ENCODE measurements at regions not wholly inside any gene's neighbourhood (a gene's known extent, or its start where the extent isn't known, plus 50 kb on each side); places are given as distances from the start of the nearest gene placed in this dataset.

DNA sequence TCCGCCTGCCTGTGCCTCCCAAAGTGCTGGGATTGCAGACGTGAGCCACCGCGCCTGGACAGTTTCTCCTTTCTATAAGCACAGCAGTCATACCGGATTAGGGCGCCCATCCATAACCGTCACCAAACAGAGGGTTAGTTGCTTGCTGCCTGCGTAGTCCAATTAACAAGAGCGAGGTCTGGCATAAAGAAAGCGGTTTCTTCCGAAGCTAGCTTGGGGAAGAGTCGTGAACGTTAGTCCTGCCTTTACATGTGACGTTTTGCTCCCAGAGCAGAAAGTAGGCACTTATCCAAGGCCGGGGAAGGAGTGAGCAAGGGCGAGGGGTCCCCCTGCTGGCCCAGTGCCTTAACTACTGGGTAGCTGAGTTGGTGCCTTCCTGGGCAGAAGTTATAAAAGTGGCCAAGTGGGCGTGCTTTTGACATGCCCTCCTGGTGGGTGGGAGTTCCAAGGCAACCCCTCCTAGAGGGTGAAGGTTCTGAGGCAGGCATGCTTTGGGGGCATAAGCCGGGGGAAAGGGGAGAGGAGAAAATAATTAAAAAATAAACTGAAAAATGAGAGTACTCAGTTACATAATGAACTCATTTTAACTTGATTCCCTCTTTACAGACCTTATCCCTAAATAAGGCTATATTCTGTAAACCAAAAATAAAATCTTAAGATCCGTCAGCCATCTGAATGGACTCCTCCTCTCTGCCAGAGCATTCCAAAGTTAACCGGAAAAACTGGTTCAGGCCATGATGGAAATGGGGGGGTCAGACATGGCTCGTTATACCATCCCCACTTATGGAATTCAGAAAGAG, 88.0 kb downstream of the FAM217A start:
- TF ChIP-seq TCF7L2 (IDR thresholded peaks at IDR 0.05; ENCODE audit: low read depth, low read length) (no peak), POLR2AphosphoS5 (IDR thresholded peaks at IDR 0.05; ENCODE audit: low read depth, low read length) (no peak), SIN3A (IDR thresholded peaks at IDR 0.05; ENCODE audit: borderline replicate concordance, insufficient read depth, low read depth, low read length) (no peak)
- TF ChIP-seq, protein P1, sequence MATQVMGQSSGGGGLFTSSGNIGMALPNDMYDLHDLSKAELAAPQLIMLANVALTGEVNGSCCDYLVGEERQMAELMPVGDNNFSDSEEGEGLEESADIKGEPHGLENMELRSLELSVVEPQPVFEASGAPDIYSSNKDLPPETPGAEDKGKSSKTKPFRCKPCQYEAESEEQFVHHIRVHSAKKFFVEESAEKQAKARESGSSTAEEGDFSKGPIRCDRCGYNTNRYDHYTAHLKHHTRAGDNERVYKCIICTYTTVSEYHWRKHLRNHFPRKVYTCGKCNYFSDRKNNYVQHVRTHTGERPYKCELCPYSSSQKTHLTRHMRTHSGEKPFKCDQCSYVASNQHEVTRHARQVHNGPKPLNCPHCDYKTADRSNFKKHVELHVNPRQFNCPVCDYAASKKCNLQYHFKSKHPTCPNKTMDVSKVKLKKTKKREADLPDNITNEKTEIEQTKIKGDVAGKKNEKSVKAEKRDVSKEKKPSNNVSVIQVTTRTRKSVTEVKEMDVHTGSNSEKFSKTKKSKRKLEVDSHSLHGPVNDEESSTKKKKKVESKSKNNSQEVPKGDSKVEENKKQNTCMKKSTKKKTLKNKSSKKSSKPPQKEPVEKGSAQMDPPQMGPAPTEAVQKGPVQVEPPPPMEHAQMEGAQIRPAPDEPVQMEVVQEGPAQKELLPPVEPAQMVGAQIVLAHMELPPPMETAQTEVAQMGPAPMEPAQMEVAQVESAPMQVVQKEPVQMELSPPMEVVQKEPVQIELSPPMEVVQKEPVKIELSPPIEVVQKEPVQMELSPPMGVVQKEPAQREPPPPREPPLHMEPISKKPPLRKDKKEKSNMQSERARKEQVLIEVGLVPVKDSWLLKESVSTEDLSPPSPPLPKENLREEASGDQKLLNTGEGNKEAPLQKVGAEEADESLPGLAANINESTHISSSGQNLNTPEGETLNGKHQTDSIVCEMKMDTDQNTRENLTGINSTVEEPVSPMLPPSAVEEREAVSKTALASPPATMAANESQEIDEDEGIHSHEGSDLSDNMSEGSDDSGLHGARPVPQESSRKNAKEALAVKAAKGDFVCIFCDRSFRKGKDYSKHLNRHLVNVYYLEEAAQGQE (IDR thresholded peaks at IDR 0.05; ENCODE audit: insufficient read depth in 1 of 2, low read depth in 2 of 2, low read length in 1 of 2) = no peak
- TF ChIP-seq, protein P2, sequence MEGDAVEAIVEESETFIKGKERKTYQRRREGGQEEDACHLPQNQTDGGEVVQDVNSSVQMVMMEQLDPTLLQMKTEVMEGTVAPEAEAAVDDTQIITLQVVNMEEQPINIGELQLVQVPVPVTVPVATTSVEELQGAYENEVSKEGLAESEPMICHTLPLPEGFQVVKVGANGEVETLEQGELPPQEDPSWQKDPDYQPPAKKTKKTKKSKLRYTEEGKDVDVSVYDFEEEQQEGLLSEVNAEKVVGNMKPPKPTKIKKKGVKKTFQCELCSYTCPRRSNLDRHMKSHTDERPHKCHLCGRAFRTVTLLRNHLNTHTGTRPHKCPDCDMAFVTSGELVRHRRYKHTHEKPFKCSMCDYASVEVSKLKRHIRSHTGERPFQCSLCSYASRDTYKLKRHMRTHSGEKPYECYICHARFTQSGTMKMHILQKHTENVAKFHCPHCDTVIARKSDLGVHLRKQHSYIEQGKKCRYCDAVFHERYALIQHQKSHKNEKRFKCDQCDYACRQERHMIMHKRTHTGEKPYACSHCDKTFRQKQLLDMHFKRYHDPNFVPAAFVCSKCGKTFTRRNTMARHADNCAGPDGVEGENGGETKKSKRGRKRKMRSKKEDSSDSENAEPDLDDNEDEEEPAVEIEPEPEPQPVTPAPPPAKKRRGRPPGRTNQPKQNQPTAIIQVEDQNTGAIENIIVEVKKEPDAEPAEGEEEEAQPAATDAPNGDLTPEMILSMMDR (IDR thresholded peaks at IDR 0.05) = peak; percentile 95
- ChIA-PET CTCF (interaction anchor here (0.6 to 1.5 kb wide), 8 partner anchors 10 to 250 kb away, joined by 3 to 12 read pairs (median 4); no protein-coding TSS in a partner anchor), POLR2A (no interaction called here)
- no peaks in the 10 kb centered on the region for H3K4me1 ChIP-seq (ENCODE audit: control insufficient read depth, insufficient read depth, low read length)
- H3K27me3 ChIP-seq (ENCODE audit: control insufficient read depth, insufficient read depth, low read length) = no peaks in the 10 kb centered on the region
- no peaks in the 10 kb centered on the region for H3K9me3 ChIP-seq (ENCODE audit: control insufficient read depth, insufficient read depth, low read depth, low read length)
- intact Hi-C loops (cut with micrococcal nuclease; ENCODE audit: unreplicated experiment) = loop anchor here (2.0 kb wide), 1 partner anchor 248 kb away; no protein-coding TSS in a partner anchor
- ATAC-seq = peak; percentile 95
- in situ Hi-C loops (cut with HindIII; ENCODE audit: low pct_unique_long_range_greater_than_20kb, low sequenced_read_pairs) = loop anchor here (25.0 kb wide), 1 partner anchor 179 kb away; no protein-coding TSS in a partner anchor
- H3K27ac ChIP-seq (ENCODE audit: low read length) = peak overlapping the region; percentile 49
- no TSS peak for BruUV-seq (replicated peaks)
- DNase-seq (ENCODE audit: low read depth, low spot score) = peak; percentile 52
- H3K36me3 ChIP-seq (ENCODE audit: control insufficient read depth, insufficient read depth, low read length) = no peaks in the 10 kb centered on the region
- peak overlapping the region; percentile 20 to 48; a peak in 3 of 4 replicates for H3K4me3 ChIP-seq (ENCODE audit: low read depth in 2 of 2, low read length in 2 of 2)

DNA sequence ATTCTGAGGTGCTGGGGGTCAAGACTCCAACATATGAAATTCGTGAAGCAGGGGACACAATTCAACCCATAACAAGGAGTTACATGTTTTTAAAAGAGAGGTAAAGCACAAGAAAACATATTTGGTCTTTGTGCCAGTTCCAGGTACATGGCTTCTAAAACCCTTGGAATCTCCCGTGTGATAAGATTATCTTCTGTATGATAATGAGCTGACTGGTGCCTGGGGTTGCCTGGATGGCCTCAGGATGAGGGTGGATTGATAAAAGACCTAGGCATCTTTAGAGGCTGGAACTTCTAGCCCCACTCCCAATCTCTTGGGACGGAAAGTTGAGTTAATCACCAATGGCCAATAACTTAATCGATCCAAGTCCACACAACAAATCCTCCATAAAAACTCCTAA, 87.0 kb downstream of the FAM217A start:
- TF ChIP-seq SIN3A (IDR thresholded peaks at IDR 0.05; ENCODE audit: borderline replicate concordance, insufficient read depth, low read depth, low read length) (no peak), TCF7L2 (IDR thresholded peaks at IDR 0.05; ENCODE audit: low read depth, low read length) (no peak), POLR2AphosphoS5 (IDR thresholded peaks at IDR 0.05; ENCODE audit: low read depth, low read length) (no peak)
- TF ChIP-seq, protein P1 (IDR thresholded peaks at IDR 0.05; ENCODE audit: insufficient read depth in 1 of 2, low read depth in 2 of 2, low read length in 1 of 2) = no peak
- TF ChIP-seq, protein P2 (IDR thresholded peaks at IDR 0.05) = no peak
- BruUV-seq (replicated peaks) = no TSS peak
- H3K4me3 ChIP-seq (ENCODE audit: low read depth in 2 of 2, low read length in 2 of 2) = no peak overlapping the region
- ChIA-PET CTCF (no interaction called here), POLR2A (no interaction called here)
- intact Hi-C loops (cut with micrococcal nuclease; ENCODE audit: unreplicated experiment) (loop anchor here (2.0 kb wide), 1 partner anchor 249 kb away; no protein-coding TSS in a partner anchor), in situ Hi-C loops (cut with HindIII; ENCODE audit: low pct_unique_long_range_greater_than_20kb, low sequenced_read_pairs) (loop anchor here (25.0 kb wide), 1 partner anchor 180 kb away; no protein-coding TSS in a partner anchor)
- H3K27me3 ChIP-seq (ENCODE audit: control insufficient read depth, insufficient read depth, low read length) = no peaks in the 10 kb centered on the region
- H3K4me1 ChIP-seq (ENCODE audit: control insufficient read depth, insufficient read depth, low read length) = no peaks in the 10 kb centered on the region
- no peak for DNase-seq (ENCODE audit: low read depth, low spot score)
- H3K27ac ChIP-seq (ENCODE audit: low read length) = no peak overlapping the region
- H3K36me3 ChIP-seq (ENCODE audit: control insufficient read depth, insufficient read depth, low read length) = no peaks in the 10 kb centered on the region
- ATAC-seq = no peak
- H3K9me3 ChIP-seq (ENCODE audit: control insufficient read depth, insufficient read depth, low read depth, low read length) = no peaks in the 10 kb centered on the region

All from Panc1 (cell line).